ENCODE measurements at regions not wholly inside any gene's neighbourhood (a gene's known extent, or its start where the extent isn't known, plus 50 kb on each side); places are given as distances from the start of the nearest gene placed in this dataset.
"Not testable (repeated sequence)": the region's sequence is repeated elsewhere in the genome, so short reads cannot be mapped to it uniquely, and the experiment has no call there.

- H3K4me3 ChIP-seq, result no peak overlapping the region
- H3K36me3 ChIP-seq, result no peaks in the 10 kb centered on the region
- no peak for DNase-seq
These were observed 124.4 kb upstream of the ZNF804B start for GRCh38 chr7:88635149-88635548.

DNA sequence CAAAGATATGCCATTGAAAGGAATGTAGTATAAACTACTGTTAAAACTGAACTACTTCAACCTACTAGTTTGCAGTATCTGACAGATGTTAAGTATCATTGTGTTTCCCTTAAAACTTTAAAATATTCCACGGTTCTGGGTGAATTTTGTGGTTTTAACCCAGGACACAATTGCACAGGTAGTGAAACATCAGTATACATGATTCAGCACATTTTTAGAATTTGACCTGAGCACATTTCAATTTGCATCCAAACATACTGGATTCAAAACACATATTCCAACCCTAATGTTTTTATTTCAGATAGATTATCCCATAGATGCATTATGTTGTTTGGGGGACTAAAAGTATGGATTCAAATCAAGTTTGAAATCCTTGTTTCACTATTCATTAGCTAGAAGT, 129.9 kb upstream of the ZNF804B start:
- H3K4me3 ChIP-seq, result no peak overlapping the region
- H3K36me3 ChIP-seq, result no peaks in the 10 kb centered on the region
- no peak for DNase-seq
- no peaks in the 10 kb centered on the region for H3K27me3 ChIP-seq
- H3K9me3 ChIP-seq, result no peaks in the 10 kb centered on the region

More at GRCh38 chr7:88635149-88635548, 124.4 kb upstream of the ZNF804B start:
- Histone ChIP-seq H3K9me3 (no peaks in the 10 kb centered on the region), H3K27me3 (no peaks in the 10 kb centered on the region)

DNA sequence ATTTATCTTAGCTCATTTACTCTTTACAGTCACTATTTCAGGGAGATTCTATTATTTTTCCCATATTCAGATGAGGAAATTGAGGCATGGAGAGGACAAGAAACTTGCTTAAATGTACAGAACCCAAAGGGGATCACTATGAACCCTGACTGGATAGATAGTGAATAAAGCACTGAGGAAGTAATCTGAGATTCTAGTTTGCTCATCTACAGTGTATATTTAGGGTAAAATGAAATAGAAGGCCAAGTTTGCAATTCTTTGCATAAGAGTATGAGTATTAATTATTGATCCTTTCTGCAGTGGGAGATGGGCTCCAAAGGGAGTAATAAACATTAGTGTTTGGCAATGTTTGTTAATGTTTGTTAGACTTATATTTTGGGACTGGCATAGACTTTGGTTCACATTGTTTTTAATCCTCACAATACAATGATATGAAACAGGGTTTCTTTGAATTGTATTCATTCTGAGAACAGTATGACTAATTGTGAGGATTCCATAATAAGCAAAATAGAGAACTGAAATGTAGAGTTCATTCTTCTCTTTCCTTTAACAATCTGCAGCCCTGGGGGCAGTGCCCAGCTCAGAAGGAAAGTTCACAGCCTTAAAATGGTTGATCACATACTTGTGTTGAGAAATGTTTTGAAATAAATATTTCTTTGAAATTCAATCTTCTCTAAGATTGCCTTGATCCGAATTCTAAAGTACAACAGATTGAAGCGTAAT, 131.0 kb upstream of the ZNF804B start:
- no peaks in the 10 kb centered on the region for H3K36me3 ChIP-seq
- H3K4me3 ChIP-seq, result no peak overlapping the region
- no peaks in the 10 kb centered on the region for H3K9me3 ChIP-seq
- no peaks in the 10 kb centered on the region for H3K27me3 ChIP-seq
- no peak for DNase-seq

DNA sequence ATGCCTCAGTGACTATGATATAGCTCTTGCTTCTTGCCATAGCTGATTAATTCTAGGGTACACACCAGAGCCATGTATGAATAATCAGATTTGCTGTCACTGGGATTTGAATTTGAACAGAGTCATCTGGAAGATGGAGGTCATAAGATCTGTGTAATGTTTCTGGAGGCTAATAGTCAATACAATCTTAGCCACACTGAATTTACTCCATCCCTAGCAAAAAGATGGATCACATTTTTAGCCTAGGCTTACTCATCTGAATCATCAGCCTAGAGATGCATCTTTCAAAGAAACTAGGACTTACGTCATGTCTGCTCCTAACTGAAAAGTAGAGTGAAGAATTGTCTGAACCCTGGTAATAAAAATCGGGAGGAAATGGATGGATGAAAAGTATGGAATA, 142.3 kb upstream of the ZNF804B start:
- Histone ChIP-seq H3K36me3 (no peaks in the 10 kb centered on the region), H3K27me3 (no peaks in the 10 kb centered on the region), H3K9me3 (no peaks in the 10 kb centered on the region), H3K4me3 (no peak overlapping the region)
- DNase-seq, result no peak

GRCh38 chr7:88615336-88615735, 144.2 kb upstream of the ZNF804B start:
- DNase-seq, result no peak
- no peaks in the 10 kb centered on the region for H3K9me3 ChIP-seq
- no peak overlapping the region for H3K4me3 ChIP-seq

DNA sequence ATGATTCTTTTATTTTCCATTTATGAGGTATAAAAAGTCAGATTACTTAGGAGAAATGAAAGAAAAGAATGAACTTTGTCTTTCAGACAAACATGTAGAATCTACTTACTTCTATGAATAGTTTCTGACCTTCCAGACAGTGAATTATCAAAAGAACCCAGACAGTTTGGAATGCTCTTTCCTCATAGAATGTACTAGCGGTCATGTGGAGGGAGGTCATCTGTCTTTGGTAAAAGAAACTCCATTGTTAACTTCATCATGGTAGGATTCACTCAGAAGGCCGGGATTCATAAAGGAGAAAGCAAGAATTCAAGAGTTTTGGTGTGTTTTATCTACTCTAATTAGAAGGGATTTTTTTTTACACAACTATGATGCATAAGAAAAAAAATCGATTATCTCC, 144.8 kb upstream of the ZNF804B start:
- no peaks in the 10 kb centered on the region for H3K9me3 ChIP-seq
- DNase-seq, result no peak
- no peaks in the 10 kb centered on the region for H3K36me3 ChIP-seq
- H3K27me3 ChIP-seq, result no peaks in the 10 kb centered on the region
- no peak overlapping the region for H3K4me3 ChIP-seq

More at GRCh38 chr7:88615336-88615735, 144.2 kb upstream of the ZNF804B start:
- Histone ChIP-seq H3K36me3 (no peaks in the 10 kb centered on the region), H3K27me3 (no peaks in the 10 kb centered on the region)

DNA sequence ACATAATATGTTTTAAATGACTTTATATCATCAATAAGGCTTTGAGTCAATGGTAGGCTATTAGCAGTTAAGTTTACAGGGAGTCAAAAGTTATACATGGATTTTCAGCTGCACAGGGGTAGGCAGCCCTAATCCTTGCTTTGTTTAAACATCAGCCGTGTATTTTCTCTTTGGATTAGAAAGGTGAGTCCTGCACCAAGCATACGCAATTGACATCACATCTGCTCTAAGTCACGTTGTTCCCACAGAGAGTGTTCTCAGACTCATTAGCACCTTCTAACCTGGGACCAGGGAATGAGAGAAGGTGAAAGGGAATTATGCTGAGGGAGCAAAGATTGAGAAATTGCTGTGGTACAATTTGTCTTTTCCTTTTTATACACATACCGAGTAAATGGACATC, 148.6 kb upstream of the ZNF804B start:
- no peaks in the 10 kb centered on the region for H3K9me3 ChIP-seq
- no peaks in the 10 kb centered on the region for H3K27me3 ChIP-seq
- no peak overlapping the region for H3K4me3 ChIP-seq
- DNase-seq, result no peak
- H3K36me3 ChIP-seq, result no peaks in the 10 kb centered on the region

DNA sequence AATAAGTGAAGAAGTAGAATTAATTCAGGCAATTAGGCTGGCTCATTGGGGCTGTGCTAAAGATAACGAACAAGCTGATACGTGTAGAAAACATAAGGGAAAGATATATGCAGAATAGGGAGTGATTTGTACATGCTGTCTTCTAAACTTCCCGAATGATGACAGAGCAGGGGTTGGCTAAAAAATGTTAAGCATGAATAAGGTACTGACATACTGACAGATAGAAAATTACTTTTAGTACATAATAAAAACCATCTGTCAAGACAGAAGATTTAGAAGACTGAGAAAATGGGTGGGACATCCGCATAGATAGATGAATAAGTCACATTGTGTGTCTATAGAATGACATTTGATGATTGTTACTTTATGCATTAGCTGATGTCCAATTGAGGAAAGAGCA, 158.8 kb upstream of the ZNF804B start:
- H3K4me3 ChIP-seq, result no peak overlapping the region
- DNase-seq, result no peak
- H3K36me3 ChIP-seq, result no peaks in the 10 kb centered on the region
- H3K9me3 ChIP-seq, result no peaks in the 10 kb centered on the region
- H3K27me3 ChIP-seq, result no peaks in the 10 kb centered on the region

GRCh38 chr7:88599528-88599927, 160.0 kb upstream of the ZNF804B start:
- no peaks in the 10 kb centered on the region for H3K9me3 ChIP-seq
- no peaks in the 10 kb centered on the region for H3K27me3 ChIP-seq
- H3K36me3 ChIP-seq, result no peaks in the 10 kb centered on the region
- no peak overlapping the region for H3K4me3 ChIP-seq
- no peak for DNase-seq

DNA sequence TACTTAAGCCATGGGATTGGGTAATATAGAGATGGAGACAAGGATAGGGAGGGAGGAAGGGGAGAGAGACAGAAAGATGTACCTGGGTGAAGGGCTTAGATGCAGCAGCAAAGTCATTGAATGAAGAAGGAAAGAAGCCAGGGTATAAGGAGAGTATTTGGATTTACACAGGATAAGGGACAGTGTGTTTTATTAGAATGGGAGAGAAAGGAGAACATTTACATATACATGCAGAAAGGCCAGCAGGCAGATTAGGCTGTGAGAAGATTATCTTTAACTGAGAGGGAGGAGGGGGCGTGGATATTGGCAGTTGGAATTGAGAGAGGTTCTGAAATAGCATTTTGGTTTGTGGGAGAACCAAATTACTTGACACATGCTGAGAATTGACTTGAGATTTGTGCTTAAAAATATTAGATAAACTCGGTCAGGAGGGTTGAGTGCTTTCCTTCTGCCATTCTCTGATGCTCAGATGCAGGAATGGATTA, 161.5 kb upstream of the ZNF804B start:
- no peaks in the 10 kb centered on the region for H3K9me3 ChIP-seq
- H3K36me3 ChIP-seq, result no peaks in the 10 kb centered on the region
- no peaks in the 10 kb centered on the region for H3K27me3 ChIP-seq
- DNase-seq, result no peak
- no peak overlapping the region for H3K4me3 ChIP-seq

- Histone ChIP-seq H3K9me3 (no peaks in the 10 kb centered on the region), H3K27me3 (no peaks in the 10 kb centered on the region), H3K36me3 (no peaks in the 10 kb centered on the region), H3K4me3 (no peak overlapping the region)
- no peak for DNase-seq
These were observed 168.5 kb upstream of the ZNF804B start for GRCh38 chr7:88590963-88591362.

- Histone ChIP-seq H3K36me3 (no peaks in the 10 kb centered on the region), H3K27me3 (no peaks in the 10 kb centered on the region), H3K9me3 (no peaks in the 10 kb centered on the region), H3K4me3 (no peak overlapping the region)
- DNase-seq, result no peak
These were observed 169.6 kb upstream of the ZNF804B start for GRCh38 chr7:88589927-88590326.

DNA sequence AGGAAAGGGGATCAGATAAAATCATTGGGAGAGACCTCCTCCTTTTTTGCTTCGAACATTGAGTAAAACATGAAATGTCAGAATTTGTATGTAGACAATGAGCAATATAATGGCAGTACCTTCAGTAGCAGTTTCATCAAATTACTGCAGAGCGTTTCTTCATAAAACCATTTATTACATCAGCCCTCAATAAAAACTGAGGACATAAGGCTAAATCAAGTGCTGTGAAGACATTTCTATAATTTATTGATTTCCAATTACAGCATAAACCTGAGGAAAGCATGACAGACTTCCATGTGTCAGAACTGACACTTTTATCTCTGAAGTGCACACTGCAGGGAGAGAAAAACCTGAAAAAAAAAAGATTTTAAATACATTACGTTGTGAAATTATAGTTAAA, 172.6 kb upstream of the ZNF804B start:
- Histone ChIP-seq H3K4me3 (no peak overlapping the region), H3K36me3 (no peaks in the 10 kb centered on the region), H3K27me3 (no peaks in the 10 kb centered on the region), H3K9me3 (no peaks in the 10 kb centered on the region)
- DNase-seq, result no peak

- Histone ChIP-seq H3K9me3 (no peaks in the 10 kb centered on the region), H3K4me3 (no peak overlapping the region), H3K27me3 (no peaks in the 10 kb centered on the region), H3K36me3 (no peaks in the 10 kb centered on the region)
- DNase-seq, result no peak
These were observed 173.3 kb upstream of the ZNF804B start for GRCh38 chr7:88586219-88586618.

GRCh38 chr7:88576720-88577119, 182.8 kb upstream of the ZNF804B start:
- no peak overlapping the region for H3K4me3 ChIP-seq
- H3K36me3 ChIP-seq, result no peaks in the 10 kb centered on the region
- no peaks in the 10 kb centered on the region for H3K9me3 ChIP-seq
- no peak for DNase-seq
- no peaks in the 10 kb centered on the region for H3K27me3 ChIP-seq

GRCh38 chr7:88566162-88566729, 193.3 kb upstream of the ZNF804B start:
- H3K4me3 ChIP-seq, result no peak overlapping the region
- H3K36me3 ChIP-seq, result no peaks in the 10 kb centered on the region
- no peaks in the 10 kb centered on the region for H3K27me3 ChIP-seq
- no peaks in the 10 kb centered on the region for H3K9me3 ChIP-seq
- DNase-seq, result no peak

GRCh38 chr7:88565401-88565800, 194.1 kb upstream of the ZNF804B start:
- no peak for DNase-seq
- no peaks in the 10 kb centered on the region for H3K9me3 ChIP-seq
- H3K4me3 ChIP-seq, result no peak overlapping the region
- H3K36me3 ChIP-seq, result no peaks in the 10 kb centered on the region
- no peaks in the 10 kb centered on the region for H3K27me3 ChIP-seq

DNA sequence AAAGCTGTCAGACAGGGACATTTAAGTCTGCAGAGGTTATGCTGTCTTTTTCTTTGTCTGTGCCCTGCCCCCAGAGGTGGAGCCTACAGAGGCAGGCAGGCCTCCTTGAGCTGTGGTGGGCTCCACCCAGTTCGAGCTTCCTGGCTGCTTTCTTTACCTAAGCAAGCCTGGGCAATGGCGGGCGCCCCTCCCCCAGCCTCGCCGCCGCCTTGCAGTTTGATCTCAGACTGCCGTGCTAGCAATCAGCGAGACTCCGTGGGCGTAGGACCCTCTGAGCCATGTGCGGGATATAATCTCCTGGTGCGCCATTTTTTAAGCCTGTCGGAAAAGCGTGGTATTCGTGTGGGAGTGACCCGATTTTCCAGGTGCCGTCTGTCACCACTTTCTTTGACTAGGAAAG, 203.1 kb upstream of the ZNF804B start:
- H3K4me3 ChIP-seq, H3K9me3 ChIP-seq, H3K36me3 ChIP-seq, DNase-seq, H3K27me3 ChIP-seq: not testable (repeated sequence)

All from MG63 (cell line).